Keratinocyte (primary cell): ENCODE measurements at regions not wholly inside any gene's neighbourhood (a gene's known extent, or its start where the extent isn't known, plus 50 kb on each side); places are given as distances from the start of the nearest gene placed in this dataset.

Source experiments
- DNase-seq: peaks from one replicate; pipeline ENCODE4 v3.0.0-alpha.2; 2011; ENCODE audit warnings: low read depth, missing footprints, low spot score
- FAIRE-seq: peaks from 2 replicates; lab custom pipeline; 2011; peaks lifted over from hg19 to GRCh38; lab: Jason Lieb, UNC
- H2AFZ ChIP-seq: 2 replicates; pipeline ENCODE4 v1.6.0; 2012; ENCODE audit warnings: low read length, control low read depth, inconsistent platforms; ENCODE audit not compliant: control insufficient read depth
- H3K27ac ChIP-seq: 2 replicates; pipeline ENCODE4 v1.5.1; 2011; ENCODE audit warnings: low read length; ENCODE audit not compliant: control insufficient read depth, insufficient read depth
- H3K27me3 ChIP-seq: 3 replicates; pipeline ENCODE4 v1.6.0; 2011; ENCODE audit warnings: low read length; ENCODE audit not compliant: control insufficient read depth, insufficient read depth; ENCODE audit errors: extremely low read depth
- H3K36me3 ChIP-seq, 2 experiments: 2 replicates in 1 of 2; 3 replicates in 1 of 2; pipeline ENCODE4 v1.5.1; 2011; ENCODE audit warnings: low read length in 2 of 2, mild to moderate bottlenecking in 1 of 2; ENCODE audit not compliant: control insufficient read depth in 2 of 2, insufficient read depth in 2 of 2; ENCODE audit errors: extremely low read depth in 1 of 2
- H3K4me1 ChIP-seq: 3 replicates; pipeline ENCODE4 v1.5.1; 2011; ENCODE audit warnings: low read length; ENCODE audit not compliant: control insufficient read depth, insufficient read depth; ENCODE audit errors: extremely low read depth
- H3K4me2 ChIP-seq: 3 replicates; pipeline ENCODE4 v1.6.0; 2011; ENCODE audit warnings: low read depth, low read length; ENCODE audit not compliant: control insufficient read depth, insufficient read depth; ENCODE audit errors: extremely low read depth
- H3K4me3 ChIP-seq, 3 experiments: fragments of 200-600 bp in 1 of 3; sonication (generic) in 1 of 3; 2 replicates in 2 of 3; 3 replicates in 1 of 3; pipeline ENCODE4 v1.5.1; 2011 to 2016; ENCODE audit warnings: low read length in 3 of 3, mild to moderate bottlenecking in 3 of 3, control low read depth in 2 of 3, inconsistent platforms in 1 of 3, low read depth in 1 of 3, mixed read lengths in 1 of 3, mixed run types in 1 of 3, moderate library complexity in 1 of 3; ENCODE audit not compliant: control insufficient read depth in 2 of 3, insufficient read depth in 2 of 3; ENCODE audit errors: extremely low read depth in 1 of 3
- H3K79me2 ChIP-seq: 2 replicates; pipeline ENCODE4 v1.6.0; 2012; ENCODE audit warnings: low read length; ENCODE audit not compliant: control insufficient read depth, insufficient read depth
- H3K9ac ChIP-seq: 3 replicates; pipeline ENCODE4 v1.6.0; 2011; ENCODE audit warnings: low read length; ENCODE audit not compliant: control insufficient read depth, insufficient read depth; ENCODE audit errors: extremely low read depth
- H3K9me1 ChIP-seq: 3 replicates; pipeline ENCODE4 v1.6.0; 2011; ENCODE audit warnings: low read length; ENCODE audit not compliant: control insufficient read depth, insufficient read depth; ENCODE audit errors: extremely low read depth
- H3K9me3 ChIP-seq: 2 replicates; pipeline ENCODE4 v1.5.1; 2012; ENCODE audit warnings: low read depth, low read length; ENCODE audit not compliant: control insufficient read depth
- H4K20me1 ChIP-seq: 3 replicates; pipeline ENCODE4 v1.6.0; 2011; ENCODE audit warnings: low read length; ENCODE audit not compliant: control insufficient read depth, insufficient read depth; ENCODE audit errors: extremely low read depth
- CTCF ChIP-seq, 3 experiments: IDR thresholded peaks in 1 of 3; conservative IDR thresholded peaks in 1 of 3; optimal IDR thresholded peaks in 1 of 3; 2 replicates in 2 of 3; 3 replicates in 1 of 3; pipeline versions ENCODE3 to v1.5.1; 2011; ENCODE audit warnings: low read length in 3 of 3, mild to moderate bottlenecking in 3 of 3, moderate library complexity in 2 of 3, control low read depth in 1 of 3, inconsistent platforms in 1 of 3; ENCODE audit not compliant: insufficient read depth in 2 of 3; ENCODE audit errors: extremely low read depth in 1 of 3
- EZH2 ChIP-seq: IDR thresholded peaks from one replicate; pipeline ENCODE4 v1.6.1; 2012; ENCODE audit warnings: inconsistent platforms, mild to moderate bottlenecking, low read length, moderate library complexity
- dilution Hi-C: fragments of 300-500 bp; cut with MboI; formaldehyde crosslinking; loops from one replicate; pipeline ENCODE4 v1.7.0; 2020; ENCODE audit warnings: low sequenced_read_pairs; ENCODE audit not compliant: extremely low pct_ligation_motif_present

- no peak overlapping the region for H3K27ac ChIP-seq
- H4K20me1 ChIP-seq, result no peaks in the 10 kb centered on the region
- dilution Hi-C loops, result no loop called here
- H3K4me2 ChIP-seq, result no peak overlapping the region
- H3K4me1 ChIP-seq, result no peaks in the 10 kb centered on the region
- no peaks in the 10 kb centered on the region for H3K9me1 ChIP-seq
- no peak for TF ChIP-seq EZH2
- H3K9ac ChIP-seq, result no peak overlapping the region
- H3K79me2 ChIP-seq, result no peaks in the 10 kb centered on the region
- FAIRE-seq, result no peak
- no peak for DNase-seq
- no peak overlapping the region for H3K4me3 ChIP-seq
- H3K9me3 ChIP-seq, result no peaks in the 10 kb centered on the region
- no peaks in the 10 kb centered on the region for H3K36me3 ChIP-seq
- no peaks in the 10 kb centered on the region for H3K27me3 ChIP-seq
- no peak overlapping the region for H2AFZ ChIP-seq
These were observed 720.1 kb downstream of the KCNA4 start for GRCh38 chr11:29296680-29297079.

GRCh38 chr11:29293825-29294224, 723.0 kb downstream of the KCNA4 start:
- no peak overlapping the region for H3K4me3 ChIP-seq
- H3K4me2 ChIP-seq, result no peak overlapping the region
- no peaks in the 10 kb centered on the region for H3K27me3 ChIP-seq
- H3K79me2 ChIP-seq, result no peaks in the 10 kb centered on the region
- dilution Hi-C loops, result no loop called here
- peak overlapping the region; percentile 8 for H2AFZ ChIP-seq
- no peak for TF ChIP-seq CTCF (optimal IDR thresholded peaks at IDR 0.05 in 1 of 3, IDR thresholded peaks at IDR 0.05 in 1 of 3, conservative IDR thresholded peaks at IDR 0.05 in 1 of 3; ENCODE audit: extremely low read depth in 1 of 3, insufficient read depth in 2 of 3, low read length in 3 of 3)
- TF ChIP-seq EZH2, result no peak
- no peak overlapping the region for H3K27ac ChIP-seq
- no peaks in the 10 kb centered on the region for H3K9me1 ChIP-seq
- H3K9me3 ChIP-seq, result no peaks in the 10 kb centered on the region
- H3K36me3 ChIP-seq, result no peaks in the 10 kb centered on the region
- no peaks in the 10 kb centered on the region for H4K20me1 ChIP-seq
- FAIRE-seq (peak; percentile 17), DNase-seq (no peak)
- no peaks in the 10 kb centered on the region for H3K4me1 ChIP-seq
- no peak overlapping the region for H3K9ac ChIP-seq

GRCh38 chr11:29282088-29282487, 734.7 kb downstream of the KCNA4 start:
- H3K9me3 ChIP-seq, result no peaks in the 10 kb centered on the region
- H3K9me1 ChIP-seq, result no peaks in the 10 kb centered on the region
- H3K4me2 ChIP-seq, result no peak overlapping the region
- FAIRE-seq (peak; percentile 69), DNase-seq (no peak)
- H3K36me3 ChIP-seq, result no peaks in the 10 kb centered on the region
- peaks cover 3% of the 10 kb centered on the region for H3K4me1 ChIP-seq
- no peak overlapping the region for H3K27ac ChIP-seq
- no peak overlapping the region for H2AFZ ChIP-seq
- no peak overlapping the region for H3K9ac ChIP-seq
- no peaks in the 10 kb centered on the region for H4K20me1 ChIP-seq
- H3K4me3 ChIP-seq, result no peak overlapping the region
- no peaks in the 10 kb centered on the region for H3K27me3 ChIP-seq
- dilution Hi-C loops, result no loop called here
- TF ChIP-seq CTCF (optimal IDR thresholded peaks at IDR 0.05 in 1 of 3, IDR thresholded peaks at IDR 0.05 in 1 of 3, conservative IDR thresholded peaks at IDR 0.05 in 1 of 3; ENCODE audit: extremely low read depth in 1 of 3, insufficient read depth in 2 of 3, low read length in 3 of 3) (no peak), EZH2 (no peak)
- H3K79me2 ChIP-seq, result no peaks in the 10 kb centered on the region
